ENCODE measurements at regions not wholly inside any gene's neighbourhood (a gene's known extent, or its start where the extent isn't known, plus 50 kb on each side); places are given as distances from the start of the nearest gene placed in this dataset.
"Not testable (repeated sequence)": the region's sequence is repeated elsewhere in the genome, so short reads cannot be mapped to it uniquely, and the experiment has no call there.

DNA sequence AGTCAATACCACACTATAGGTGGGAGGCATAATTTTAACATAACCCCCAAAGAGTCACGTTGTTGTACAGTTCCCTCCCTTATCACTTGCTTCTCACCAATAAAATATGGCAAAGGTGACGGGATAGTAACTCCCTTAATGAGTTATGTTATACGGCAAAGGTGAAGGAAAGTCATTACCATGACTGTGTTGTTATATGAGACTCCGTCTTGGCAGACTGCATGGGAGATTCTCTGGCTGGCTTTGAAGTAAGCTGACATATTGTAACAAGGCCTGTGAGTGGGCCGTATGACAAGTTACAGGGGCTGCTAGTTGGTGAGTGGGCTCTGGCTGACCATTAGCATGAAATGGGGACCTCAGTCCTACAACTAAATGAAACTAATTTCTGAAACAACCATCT is 366.4 kb upstream of the FTMT start:
- no peaks in the 10 kb centered on the region for H3K4me1 ChIP-seq
- no peaks in the 10 kb centered on the region for H3K27me3 ChIP-seq
- H3K4me3 ChIP-seq, result no peak overlapping the region
- no peaks in the 10 kb centered on the region for H3K36me3 ChIP-seq
- no peak overlapping the region for H3K27ac ChIP-seq
- no peak for TF ChIP-seq POLR2A (IDR thresholded peaks at IDR 0.05)
- TF ChIP-seq, protein P1, sequence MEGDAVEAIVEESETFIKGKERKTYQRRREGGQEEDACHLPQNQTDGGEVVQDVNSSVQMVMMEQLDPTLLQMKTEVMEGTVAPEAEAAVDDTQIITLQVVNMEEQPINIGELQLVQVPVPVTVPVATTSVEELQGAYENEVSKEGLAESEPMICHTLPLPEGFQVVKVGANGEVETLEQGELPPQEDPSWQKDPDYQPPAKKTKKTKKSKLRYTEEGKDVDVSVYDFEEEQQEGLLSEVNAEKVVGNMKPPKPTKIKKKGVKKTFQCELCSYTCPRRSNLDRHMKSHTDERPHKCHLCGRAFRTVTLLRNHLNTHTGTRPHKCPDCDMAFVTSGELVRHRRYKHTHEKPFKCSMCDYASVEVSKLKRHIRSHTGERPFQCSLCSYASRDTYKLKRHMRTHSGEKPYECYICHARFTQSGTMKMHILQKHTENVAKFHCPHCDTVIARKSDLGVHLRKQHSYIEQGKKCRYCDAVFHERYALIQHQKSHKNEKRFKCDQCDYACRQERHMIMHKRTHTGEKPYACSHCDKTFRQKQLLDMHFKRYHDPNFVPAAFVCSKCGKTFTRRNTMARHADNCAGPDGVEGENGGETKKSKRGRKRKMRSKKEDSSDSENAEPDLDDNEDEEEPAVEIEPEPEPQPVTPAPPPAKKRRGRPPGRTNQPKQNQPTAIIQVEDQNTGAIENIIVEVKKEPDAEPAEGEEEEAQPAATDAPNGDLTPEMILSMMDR (IDR thresholded peaks at IDR 0.05), result no peak
- no peaks in the 10 kb centered on the region for H3K9me3 ChIP-seq
- DNase-seq, result no peak

- not testable (repeated sequence) for H3K27me3 ChIP-seq, H3K36me3 ChIP-seq, H3K9me3 ChIP-seq, DNase-seq, H3K4me3 ChIP-seq, H3K4me1 ChIP-seq, H3K27ac ChIP-seq
Observed at GRCh38 chr5:121485999-121486398, 365.7 kb upstream of the FTMT start.

DNA sequence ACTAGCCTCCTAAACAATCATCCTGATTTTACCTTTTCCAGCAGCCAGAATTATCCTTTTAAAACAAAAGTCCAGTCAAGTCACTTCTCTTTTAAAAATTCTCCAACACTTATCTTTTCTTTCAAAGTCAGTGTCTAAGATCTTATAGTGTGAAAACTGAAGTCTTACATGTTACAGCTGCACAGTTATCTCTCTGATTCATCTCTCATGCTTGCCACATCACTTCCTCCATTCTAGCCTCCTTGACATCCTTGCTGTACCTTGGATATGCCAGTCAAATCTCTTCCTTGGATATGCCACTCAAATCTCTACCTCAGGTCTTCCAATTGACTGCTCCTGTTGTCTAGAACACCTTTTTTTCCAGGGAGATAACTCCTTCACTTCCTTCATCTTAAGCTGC is 361.7 kb upstream of the FTMT start:
- Histone ChIP-seq H3K27ac (no peak overlapping the region), H3K9me3 (no peaks in the 10 kb centered on the region), H3K4me3 (no peak overlapping the region), H3K36me3 (no peaks in the 10 kb centered on the region), H3K4me1 (no peaks in the 10 kb centered on the region), H3K27me3 (no peaks in the 10 kb centered on the region)
- TF ChIP-seq POLR2A (IDR thresholded peaks at IDR 0.05), result no peak
- TF ChIP-seq, protein P1 (IDR thresholded peaks at IDR 0.05), result no peak
- no peak for DNase-seq

DNA sequence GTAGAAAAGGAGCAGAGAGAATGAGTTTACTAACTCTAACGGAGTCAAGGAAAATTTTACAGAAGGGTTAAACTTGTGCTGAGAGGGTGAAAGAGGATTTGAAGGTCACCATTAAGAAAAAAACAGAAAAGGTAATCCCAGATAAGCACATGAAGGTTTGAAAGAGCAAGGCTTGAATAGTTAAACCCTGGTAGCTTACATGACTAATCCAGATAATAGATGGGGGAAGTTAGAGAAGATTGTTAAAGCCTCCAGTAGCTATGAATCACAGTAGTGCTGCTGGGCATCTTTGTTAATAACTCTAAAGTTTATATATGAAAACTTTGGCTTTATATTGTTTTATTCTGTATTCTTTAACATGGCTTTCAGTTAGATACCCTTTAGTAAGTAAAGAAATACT is 354.5 kb upstream of the FTMT start:
- Histone ChIP-seq H3K27me3 (no peaks in the 10 kb centered on the region), H3K4me1 (no peaks in the 10 kb centered on the region), H3K4me3 (no peak overlapping the region), H3K36me3 (no peaks in the 10 kb centered on the region), H3K9me3 (no peaks in the 10 kb centered on the region), H3K27ac (no peak overlapping the region)
- DNase-seq, result no peak
- TF ChIP-seq POLR2A (IDR thresholded peaks at IDR 0.05), result no peak
- TF ChIP-seq, protein P1 (IDR thresholded peaks at IDR 0.05), result no peak

- Histone ChIP-seq H3K4me1 (no peaks in the 10 kb centered on the region), H3K36me3 (no peaks in the 10 kb centered on the region), H3K4me3 (no peak overlapping the region), H3K9me3 (no peaks in the 10 kb centered on the region), H3K27me3 (no peaks in the 10 kb centered on the region), H3K27ac (no peak overlapping the region)
- DNase-seq, result no peak
- TF ChIP-seq POLR2A (IDR thresholded peaks at IDR 0.05), result no peak
- TF ChIP-seq, protein P1 (IDR thresholded peaks at IDR 0.05), result no peak
Observed at GRCh38 chr5:121500310-121500709, 351.4 kb upstream of the FTMT start.

GRCh38 chr5:121503111-121503840 is 348.4 kb upstream of the FTMT start:
- no peaks in the 10 kb centered on the region for H3K4me1 ChIP-seq
- H3K9me3 ChIP-seq, result no peaks in the 10 kb centered on the region
- no peak overlapping the region for H3K27ac ChIP-seq
- H3K36me3 ChIP-seq, result no peaks in the 10 kb centered on the region
- no peak for TF ChIP-seq POLR2A (IDR thresholded peaks at IDR 0.05)
- TF ChIP-seq, protein P1 (IDR thresholded peaks at IDR 0.05), result no peak
- DNase-seq, result peak in 2 of 3 donors; percentile 16 to 45
- no peak overlapping the region for H3K4me3 ChIP-seq
- H3K27me3 ChIP-seq, result no peaks in the 10 kb centered on the region

Data from Peyer's patch (tissue), 4 donors.